ENCODE measurements at regions not wholly inside any gene's neighbourhood (a gene's known extent, or its start where the extent isn't known, plus 50 kb on each side); places are given as distances from the start of the nearest gene placed in this dataset.

GRCh38 chr10:23884670-23885069 lies 324.3 kb upstream of the KIAA1217 start:
- Histone ChIP-seq H3K27me3 (no peaks in the 10 kb centered on the region), H3K27ac (no peak overlapping the region), H3K4me3 (no peak overlapping the region), H3K4me1 (no peaks in the 10 kb centered on the region), H3K36me3 (no peaks in the 10 kb centered on the region), H3K9me3 (no peaks in the 10 kb centered on the region)
- no peak for DNase-seq (ENCODE audit: low spot score in 2 of 2)
- no peak for TF ChIP-seq POLR2AphosphoS5 (IDR thresholded peaks at IDR 0.05)
- no peak for TF ChIP-seq POLR2A (IDR thresholded peaks at IDR 0.05)
- no peak for TF ChIP-seq CTCF (IDR thresholded peaks at IDR 0.05)
- no peak for TF ChIP-seq EP300 (IDR thresholded peaks at IDR 0.05)
- 73% methylated on average over 2 of the region's 2 CpGs for WGBS

GRCh38 chr10:23885853-23886252 lies 323.1 kb upstream of the KIAA1217 start:
- WGBS, result 74% methylated on average over 5 of the region's 5 CpGs
- no peak for TF ChIP-seq POLR2A (IDR thresholded peaks at IDR 0.05)
- TF ChIP-seq POLR2AphosphoS5 (IDR thresholded peaks at IDR 0.05), result no peak
- no peak for TF ChIP-seq EP300 (IDR thresholded peaks at IDR 0.05)
- no peak for TF ChIP-seq CTCF (IDR thresholded peaks at IDR 0.05)

GRCh38 chr10:23886355-23886754 lies 322.6 kb upstream of the KIAA1217 start:
- Histone ChIP-seq H3K27ac (no peak overlapping the region), H3K27me3 (no peaks in the 10 kb centered on the region), H3K9me3 (no peaks in the 10 kb centered on the region), H3K4me3 (no peak overlapping the region), H3K4me1 (no peaks in the 10 kb centered on the region), H3K36me3 (no peaks in the 10 kb centered on the region)
- TF ChIP-seq POLR2AphosphoS5 (IDR thresholded peaks at IDR 0.05) (no peak), EP300 (IDR thresholded peaks at IDR 0.05) (no peak), POLR2A (IDR thresholded peaks at IDR 0.05) (no peak), CTCF (IDR thresholded peaks at IDR 0.05) (no peak)
- no peak for DNase-seq (ENCODE audit: low spot score in 2 of 2)
- WGBS, result 46% methylated on average over 6 of the region's 6 CpGs

More at GRCh38 chr10:23885853-23886252, 323.1 kb upstream of the KIAA1217 start:
- no peak for DNase-seq (ENCODE audit: low spot score in 2 of 2)
- no peaks in the 10 kb centered on the region for H3K9me3 ChIP-seq
- no peaks in the 10 kb centered on the region for H3K4me1 ChIP-seq
- no peak overlapping the region for H3K4me3 ChIP-seq
- no peaks in the 10 kb centered on the region for H3K36me3 ChIP-seq
- H3K27me3 ChIP-seq, result no peaks in the 10 kb centered on the region
- no peak overlapping the region for H3K27ac ChIP-seq

- no peak for DNase-seq (ENCODE audit: low spot score in 2 of 2)
- no peaks in the 10 kb centered on the region for H3K9me3 ChIP-seq
- H3K36me3 ChIP-seq, result no peaks in the 10 kb centered on the region
- H3K4me1 ChIP-seq, result no peaks in the 10 kb centered on the region
- TF ChIP-seq CTCF (IDR thresholded peaks at IDR 0.05) (no peak), POLR2AphosphoS5 (IDR thresholded peaks at IDR 0.05) (no peak), EP300 (IDR thresholded peaks at IDR 0.05) (no peak)
- no peak overlapping the region for H3K27ac ChIP-seq
- WGBS, result 76% methylated on average over 4 of the region's 4 CpGs
- H3K4me3 ChIP-seq, result no peak overlapping the region
- H3K27me3 ChIP-seq, result no peaks in the 10 kb centered on the region
These were observed 317.6 kb upstream of the KIAA1217 start for GRCh38 chr10:23891301-23891700.

GRCh38 chr10:23892296-23892695 lies 316.6 kb upstream of the KIAA1217 start:
- H3K4me3 ChIP-seq, result no peak overlapping the region
- H3K27ac ChIP-seq, result no peak overlapping the region
- no peak for DNase-seq (ENCODE audit: low spot score in 2 of 2)
- TF ChIP-seq POLR2A (IDR thresholded peaks at IDR 0.05), result no peak
- TF ChIP-seq CTCF (IDR thresholded peaks at IDR 0.05), result no peak
- TF ChIP-seq EP300 (IDR thresholded peaks at IDR 0.05), result no peak
- H3K36me3 ChIP-seq, result no peaks in the 10 kb centered on the region
- no peaks in the 10 kb centered on the region for H3K4me1 ChIP-seq
- no peaks in the 10 kb centered on the region for H3K27me3 ChIP-seq
- no peaks in the 10 kb centered on the region for H3K9me3 ChIP-seq
